Uterus (tissue), 2 donors: ENCODE measurements at regions not wholly inside any gene's neighbourhood (a gene's known extent, or its start where the extent isn't known, plus 50 kb on each side); places are given as distances from the start of the nearest gene placed in this dataset.

Experiments
- POLR2A ChIP-seq, 2 donors: fragments of 450-650 bp; IDR thresholded peaks; one replicate each; pipeline ENCODE4 v1.6.1; 2016; ENCODE audit warnings: antibody characterized with exemption in 2 of 2, mild to moderate bottlenecking in 1 of 2, moderate library complexity in 1 of 2
- TF ChIP-seq, protein P1 (sequence below), 4 experiments: fragments of 200-600 bp in 2 of 4; fragments of 450-650 bp in 2 of 4; sonication (generic) in 2 of 4; IDR thresholded peaks; one replicate each; pipeline ENCODE4 v1.5.1; 2016 to 2019; ENCODE audit warnings: antibody characterized with exemption in 4 of 4, mild to moderate bottlenecking in 2 of 4, moderate library complexity in 1 of 4

GRCh38 chr6:154614641-154615040, 104.2 kb upstream of the CNKSR3 start:
- TF ChIP-seq, protein P1, sequence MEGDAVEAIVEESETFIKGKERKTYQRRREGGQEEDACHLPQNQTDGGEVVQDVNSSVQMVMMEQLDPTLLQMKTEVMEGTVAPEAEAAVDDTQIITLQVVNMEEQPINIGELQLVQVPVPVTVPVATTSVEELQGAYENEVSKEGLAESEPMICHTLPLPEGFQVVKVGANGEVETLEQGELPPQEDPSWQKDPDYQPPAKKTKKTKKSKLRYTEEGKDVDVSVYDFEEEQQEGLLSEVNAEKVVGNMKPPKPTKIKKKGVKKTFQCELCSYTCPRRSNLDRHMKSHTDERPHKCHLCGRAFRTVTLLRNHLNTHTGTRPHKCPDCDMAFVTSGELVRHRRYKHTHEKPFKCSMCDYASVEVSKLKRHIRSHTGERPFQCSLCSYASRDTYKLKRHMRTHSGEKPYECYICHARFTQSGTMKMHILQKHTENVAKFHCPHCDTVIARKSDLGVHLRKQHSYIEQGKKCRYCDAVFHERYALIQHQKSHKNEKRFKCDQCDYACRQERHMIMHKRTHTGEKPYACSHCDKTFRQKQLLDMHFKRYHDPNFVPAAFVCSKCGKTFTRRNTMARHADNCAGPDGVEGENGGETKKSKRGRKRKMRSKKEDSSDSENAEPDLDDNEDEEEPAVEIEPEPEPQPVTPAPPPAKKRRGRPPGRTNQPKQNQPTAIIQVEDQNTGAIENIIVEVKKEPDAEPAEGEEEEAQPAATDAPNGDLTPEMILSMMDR (IDR thresholded peaks at IDR 0.05): no peak
- TF ChIP-seq POLR2A (IDR thresholded peaks at IDR 0.05): no peak
